Neural cell (in vitro differentiated cells): ENCODE measurements at regions not wholly inside any gene's neighbourhood (a gene's known extent, or its start where the extent isn't known, plus 50 kb on each side); places are given as distances from the start of the nearest gene placed in this dataset.

Experiments used
- H2AFZ ChIP-seq: fragments of 200-600, 300-800 bp; sonication (generic), shearing (Covaris generic); 2 replicates; pipeline ENCODE4 v1.6.0; 2014; ENCODE audit warnings: low read depth, mild to moderate bottlenecking, antibody characterized with exemption, low read length, moderate library complexity
- H3F3A ChIP-seq: fragments of 200-600 bp; shearing (Covaris generic); 2 replicates; pipeline ENCODE4 v1.6.1; 2016; ENCODE audit warnings: mild to moderate bottlenecking, moderate library complexity, mixed read lengths, antibody characterized with exemption, low read length; ENCODE audit not compliant: insufficient read depth, poor library complexity, severe bottlenecking
- H3K27ac ChIP-seq: fragments of 200-600, 300-800 bp; sonication (generic), shearing (Covaris generic); 2 replicates; pipeline ENCODE4 v1.5.1; 2014; ENCODE audit warnings: mild to moderate bottlenecking, low read length, moderate library complexity
- H3K27me3 ChIP-seq: fragments of 300-800, 200-600 bp; sonication (generic), shearing (Covaris generic); 2 replicates; pipeline ENCODE4 v1.6.0; 2014; ENCODE audit warnings: mild to moderate bottlenecking, low read depth, low read length, moderate library complexity; ENCODE audit not compliant: insufficient read depth
- H3K36me3 ChIP-seq: fragments of 300-800, 200-600 bp; sonication (generic), shearing (Covaris generic); 2 replicates; pipeline ENCODE4 v1.5.1; 2014; ENCODE audit warnings: mild to moderate bottlenecking, antibody characterized with exemption, low read length, moderate library complexity; ENCODE audit not compliant: insufficient read depth
- H3K4me2 ChIP-seq: fragments of 300-800, 200-600 bp; sonication (generic), shearing (Covaris generic); 2 replicates; pipeline ENCODE4 v1.6.0; 2014; ENCODE audit warnings: mild to moderate bottlenecking, low read length
- H3K4me3 ChIP-seq: fragments of 300-800, 200-600 bp; sonication (generic), shearing (Covaris generic); 2 replicates; pipeline ENCODE4 v1.5.1; 2014; ENCODE audit warnings: mild to moderate bottlenecking, low read length, moderate library complexity
- H3K79me2 ChIP-seq: fragments of 200-600 bp; shearing (Covaris generic); replicated peaks from 2 replicates; pipeline ENCODE4 v1.6.0; 2014; ENCODE audit warnings: mild to moderate bottlenecking, low read length, moderate library complexity; ENCODE audit not compliant: insufficient read depth
- H3K9ac ChIP-seq: fragments of 300-800, 200-600 bp; sonication (generic), shearing (Covaris generic); 2 replicates; pipeline ENCODE4 v1.6.1; 2016; ENCODE audit warnings: mild to moderate bottlenecking, low read length, mixed read lengths
- H3K9me2 ChIP-seq: fragments of 200-600 bp; shearing (Covaris generic); 2 replicates; pipeline ENCODE4 v1.6.1; 2016; ENCODE audit warnings: mild to moderate bottlenecking, low read length, mixed read lengths; ENCODE audit not compliant: insufficient read depth
- H3K9me3 ChIP-seq: fragments of 200-600, 300-800 bp; sonication (generic), shearing (Covaris generic); 2 replicates; pipeline ENCODE4 v1.6.1; 2016; ENCODE audit warnings: mild to moderate bottlenecking, mixed run types, low read length, moderate library complexity, mixed read lengths
- H4K20me1 ChIP-seq: fragments of 200-600 bp; shearing (Covaris generic); 2 replicates; pipeline ENCODE4 v1.6.1; 2016; ENCODE audit warnings: mild to moderate bottlenecking, mixed run types; ENCODE audit not compliant: insufficient read depth
- CTCF ChIP-seq: fragments of 450-650 bp; IDR thresholded peaks from 2 replicates; pipeline ENCODE4 v1.5.1; 2014; ENCODE audit warnings: antibody characterized with exemption, mild to moderate bottlenecking, moderate library complexity; ENCODE audit not compliant: poor library complexity, severe bottlenecking
- EP300 ChIP-seq: fragments of 450-650 bp; conservative IDR thresholded peaks from 2 replicates; pipeline ENCODE4 v1.6.1; 2014; ENCODE audit warnings: antibody characterized with exemption, mild to moderate bottlenecking, moderate library complexity; ENCODE audit not compliant: poor library complexity, severe bottlenecking
- EZH2 ChIP-seq: fragments of 200-600, 300-800 bp; shearing (Covaris generic), sonication (generic); IDR thresholded peaks from 2 replicates; pipeline ENCODE4 v1.6.1; 2014; ENCODE audit warnings: antibody characterized with exemption, low read length, borderline replicate concordance, mild to moderate bottlenecking; ENCODE audit not compliant: insufficient read depth, poor library complexity, severe bottlenecking
- MXI1 ChIP-seq: fragments of 450-650 bp; conservative IDR thresholded peaks from 2 replicates; pipeline ENCODE4 v1.6.1; 2014; ENCODE audit warnings: antibody characterized with exemption, mild to moderate bottlenecking; ENCODE audit not compliant: poor library complexity, severe bottlenecking
- POLR2AphosphoS5 ChIP-seq: IDR thresholded peaks from 2 replicates; pipeline ENCODE4 v1.6.1; 2012
- RAD21 ChIP-seq: fragments of 450-650 bp; conservative IDR thresholded peaks from 2 replicates; pipeline ENCODE4 v1.6.1; 2014; ENCODE audit warnings: antibody characterized with exemption, mild to moderate bottlenecking, moderate library complexity
- REST ChIP-seq: IDR thresholded peaks from 2 replicates; pipeline ENCODE4 v1.6.1; 2012; ENCODE audit warnings: borderline replicate concordance
- SMC3 ChIP-seq: fragments of 450-650 bp; conservative IDR thresholded peaks from 2 replicates; pipeline ENCODE4 v1.6.1; 2014; ENCODE audit warnings: antibody characterized with exemption, mild to moderate bottlenecking, moderate library complexity; ENCODE audit not compliant: poor library complexity
- TAF1 ChIP-seq: IDR thresholded peaks from 2 replicates; pipeline ENCODE4 v1.6.1; 2012; ENCODE audit warnings: low read depth

GRCh38 chr13:50228527-50228926 lies 213.3 kb downstream of the KCNRG start:
- Histone ChIP-seq H3K9ac (no peak overlapping the region), H3K9me3 (no peaks in the 10 kb centered on the region), H3F3A (no peaks in the 10 kb centered on the region), H3K27ac (no peak overlapping the region), H4K20me1 (no peaks in the 10 kb centered on the region), H3K79me2 (no peaks in the 10 kb centered on the region), H2AFZ (no peak overlapping the region), H3K9me2 (no peaks in the 10 kb centered on the region), H3K4me3 (no peak overlapping the region), H3K36me3 (no peaks in the 10 kb centered on the region), H3K4me2 (no peak overlapping the region), H3K27me3 (no peaks in the 10 kb centered on the region)
- TF ChIP-seq REST (no peak), SMC3 (no peak), POLR2AphosphoS5 (no peak), EP300 (no peak), EZH2 (no peak), TAF1 (no peak), MXI1 (no peak), RAD21 (no peak)

GRCh38 chr13:50229960-50230661 lies 214.9 kb downstream of the KCNRG start:
- Histone ChIP-seq H3K4me2 (no peak overlapping the region), H3K27me3 (no peaks in the 10 kb centered on the region)
- TF ChIP-seq EP300: no peak
- TF ChIP-seq SMC3: no peak
- TF ChIP-seq RAD21: no peak
- TF ChIP-seq EZH2: no peak
- no peak for TF ChIP-seq CTCF
- no peak for TF ChIP-seq MXI1
- TF ChIP-seq TAF1: no peak
- no peak for TF ChIP-seq REST
- no peak for TF ChIP-seq POLR2AphosphoS5

More at GRCh38 chr13:50229960-50230661, 214.9 kb downstream of the KCNRG start:
- Histone ChIP-seq H2AFZ (no peak overlapping the region), H4K20me1 (no peaks in the 10 kb centered on the region), H3K9me2 (no peaks in the 10 kb centered on the region), H3K9ac (no peak overlapping the region), H3K79me2 (no peaks in the 10 kb centered on the region), H3K36me3 (no peaks in the 10 kb centered on the region), H3F3A (no peaks in the 10 kb centered on the region), H3K4me3 (no peak overlapping the region), H3K27ac (no peak overlapping the region), H3K9me3 (no peaks in the 10 kb centered on the region)
